ENCODE measurements at regions not wholly inside any gene's neighbourhood (a gene's known extent, or its start where the extent isn't known, plus 50 kb on each side); places are given as distances from the start of the nearest gene placed in this dataset.
"Not testable (repeated sequence)": the region's sequence is repeated elsewhere in the genome, so short reads cannot be mapped to it uniquely, and the experiment has no call there.

- not testable (repeated sequence) for H3K9me3 Mint-ChIP-seq (ENCODE audit: low read depth); H3K27me3 Mint-ChIP-seq; H3K36me3 Mint-ChIP-seq; H3K4me1 Mint-ChIP-seq (ENCODE audit: low read depth); H3K4me3 Mint-ChIP-seq; H3K27ac Mint-ChIP-seq
Measured at GRCh38 chr11:71709541-71709940, 123.5 kb upstream of the DEFB108B start.

- not testable (repeated sequence) for H3K4me1 Mint-ChIP-seq (ENCODE audit: low read depth); H3K27ac Mint-ChIP-seq
Measured at GRCh38 chr11:71710171-71710671, 122.8 kb upstream of the DEFB108B start.

DNA sequence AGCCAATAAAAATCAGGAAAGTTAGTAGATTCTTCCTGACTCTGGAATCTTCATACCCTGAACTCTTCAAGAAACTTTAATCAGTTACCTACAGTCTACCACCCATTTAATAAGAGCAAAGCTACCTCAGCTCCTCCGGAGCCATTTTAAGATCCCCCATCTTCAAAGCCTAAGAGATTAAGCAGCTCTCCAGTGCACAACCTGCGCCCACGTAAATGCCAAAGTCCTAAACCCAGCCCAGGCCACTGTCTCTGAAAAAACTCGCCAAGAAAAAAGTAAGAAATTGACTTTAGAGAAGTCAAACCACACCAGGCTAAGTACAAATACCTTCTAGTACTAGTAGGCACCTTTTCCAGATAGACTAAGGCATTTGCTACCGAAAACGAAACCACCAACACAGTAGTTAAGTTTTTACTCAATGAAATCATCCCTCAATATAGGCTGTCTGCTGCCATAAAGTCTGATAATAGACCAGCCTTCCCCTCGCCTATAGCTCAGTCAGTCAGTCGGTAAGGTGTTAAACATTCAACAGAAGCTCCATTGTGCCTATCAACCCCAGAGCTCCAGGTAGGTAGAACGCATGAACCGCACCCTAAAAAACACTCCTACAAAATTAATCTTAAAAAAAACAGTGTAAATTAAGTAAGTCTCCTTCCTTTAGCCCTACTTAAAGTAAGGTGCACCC is 122.2 kb upstream of the DEFB108B start:
- not testable (repeated sequence) for H3K27me3 Mint-ChIP-seq; H3K4me3 Mint-ChIP-seq; H3K36me3 Mint-ChIP-seq; H3K9me3 Mint-ChIP-seq (ENCODE audit: low read depth); H3K27ac Mint-ChIP-seq; H3K4me1 Mint-ChIP-seq (ENCODE audit: low read depth)

More at GRCh38 chr11:71710171-71710671, 122.8 kb upstream of the DEFB108B start:
- H3K4me3 Mint-ChIP-seq; H3K9me3 Mint-ChIP-seq (ENCODE audit: low read depth); H3K36me3 Mint-ChIP-seq; H3K27me3 Mint-ChIP-seq: not testable (repeated sequence)

DNA sequence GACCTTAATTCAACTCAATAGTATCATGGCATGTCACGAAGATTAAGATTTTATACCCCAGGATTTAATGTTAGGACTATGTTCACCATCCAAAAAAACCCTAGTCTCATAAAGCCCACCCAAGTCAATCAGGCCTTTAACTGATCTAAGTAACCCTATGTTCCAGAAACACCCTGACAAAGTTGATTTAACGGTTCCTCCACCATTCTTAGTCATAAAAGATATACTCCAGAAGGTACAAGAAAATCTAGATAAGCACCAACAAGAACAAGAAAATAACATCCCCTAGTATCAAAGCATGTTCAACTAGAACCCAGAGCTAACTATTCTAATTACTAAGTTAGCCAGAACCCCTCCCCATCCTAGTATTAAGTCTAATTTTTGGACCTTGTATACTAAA is 120.7 kb upstream of the DEFB108B start:
- H3K27me3 Mint-ChIP-seq; H3K27ac Mint-ChIP-seq; H3K9me3 Mint-ChIP-seq (ENCODE audit: low read depth); H3K4me3 Mint-ChIP-seq; H3K4me1 Mint-ChIP-seq (ENCODE audit: low read depth); H3K36me3 Mint-ChIP-seq: not testable (repeated sequence)

- H3K27me3 Mint-ChIP-seq; H3K9me3 Mint-ChIP-seq (ENCODE audit: low read depth); H3K36me3 Mint-ChIP-seq; H3K27ac Mint-ChIP-seq; H3K4me1 Mint-ChIP-seq (ENCODE audit: low read depth); H3K4me3 Mint-ChIP-seq: not testable (repeated sequence)
Measured at GRCh38 chr11:71712846-71713245, 120.2 kb upstream of the DEFB108B start.

- H3K4me1 Mint-ChIP-seq (ENCODE audit: low read depth); H3K4me3 Mint-ChIP-seq; H3K27ac Mint-ChIP-seq; H3K9me3 Mint-ChIP-seq (ENCODE audit: low read depth); H3K36me3 Mint-ChIP-seq; H3K27me3 Mint-ChIP-seq: not testable (repeated sequence)
Measured at GRCh38 chr11:71714510-71714909, 118.5 kb upstream of the DEFB108B start.

DNA sequence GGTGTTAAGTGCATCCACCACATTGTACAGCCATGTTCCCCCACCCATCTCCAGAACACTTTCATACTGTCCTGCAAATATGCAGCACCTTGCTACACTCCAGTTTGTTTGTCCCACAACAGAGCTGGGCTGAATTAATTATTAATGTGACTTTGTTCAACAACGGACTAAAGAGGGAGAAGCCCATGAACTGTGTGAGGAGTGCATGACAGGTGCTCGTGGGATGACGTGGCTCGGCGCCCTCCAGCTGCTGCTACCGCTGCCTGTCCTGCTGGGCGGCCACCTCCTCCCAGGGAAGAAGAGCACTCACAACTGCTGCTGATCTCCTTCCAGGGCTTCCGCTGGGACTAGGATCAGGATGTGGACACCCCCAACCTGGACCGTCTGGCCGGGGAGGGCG is 111.2 kb upstream of the DEFB108B start:
- not testable (repeated sequence) for H3K36me3 Mint-ChIP-seq; H3K4me1 Mint-ChIP-seq (ENCODE audit: low read depth); H3K4me3 Mint-ChIP-seq; H3K27me3 Mint-ChIP-seq; H3K9me3 Mint-ChIP-seq (ENCODE audit: low read depth); H3K27ac Mint-ChIP-seq

- not testable (repeated sequence) for H3K4me1 Mint-ChIP-seq (ENCODE audit: low read depth); H3K36me3 Mint-ChIP-seq; H3K27ac Mint-ChIP-seq; H3K9me3 Mint-ChIP-seq (ENCODE audit: low read depth); H3K4me3 Mint-ChIP-seq; H3K27me3 Mint-ChIP-seq
Measured at GRCh38 chr11:71723991-71724390, 109.0 kb upstream of the DEFB108B start.

- H3K27me3 Mint-ChIP-seq; H3K4me3 Mint-ChIP-seq; H3K27ac Mint-ChIP-seq; H3K4me1 Mint-ChIP-seq (ENCODE audit: low read depth); H3K36me3 Mint-ChIP-seq; H3K9me3 Mint-ChIP-seq (ENCODE audit: low read depth): not testable (repeated sequence)
Measured at GRCh38 chr11:71730748-71731147, 102.3 kb upstream of the DEFB108B start.

GRCh38 chr11:71734368-71734767 is 98.6 kb upstream of the DEFB108B start:
- H3K4me1 Mint-ChIP-seq (ENCODE audit: low read depth); H3K27ac Mint-ChIP-seq; H3K9me3 Mint-ChIP-seq (ENCODE audit: low read depth); H3K4me3 Mint-ChIP-seq; H3K27me3 Mint-ChIP-seq; H3K36me3 Mint-ChIP-seq: not testable (repeated sequence)

GRCh38 chr11:71738317-71738716 is 94.7 kb upstream of the DEFB108B start:
- H3K4me3 Mint-ChIP-seq; H3K9me3 Mint-ChIP-seq (ENCODE audit: low read depth); H3K27me3 Mint-ChIP-seq; H3K27ac Mint-ChIP-seq; H3K4me1 Mint-ChIP-seq (ENCODE audit: low read depth); H3K36me3 Mint-ChIP-seq: not testable (repeated sequence)

DNA sequence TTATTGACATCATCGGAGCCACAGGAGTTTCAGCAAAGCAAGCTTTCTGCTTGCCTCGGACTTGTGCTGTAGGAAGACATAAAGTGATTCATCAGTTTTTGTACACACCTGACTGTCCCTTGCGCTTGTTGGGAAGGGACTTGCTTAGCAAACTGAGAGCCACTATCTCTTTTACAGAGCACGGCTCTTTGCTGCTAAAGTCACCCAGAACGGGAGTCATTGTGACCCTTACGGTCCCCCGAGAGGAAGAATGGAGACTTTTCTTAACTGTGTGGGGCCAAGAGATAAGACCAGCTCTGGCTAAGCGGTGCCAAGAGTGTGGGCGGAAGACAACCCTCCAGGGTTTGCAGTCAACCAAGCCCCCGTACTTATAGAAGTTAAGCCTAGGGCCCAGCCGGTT is 89.6 kb upstream of the DEFB108B start:
- not testable (repeated sequence) for H3K36me3 Mint-ChIP-seq; H3K27ac Mint-ChIP-seq; H3K27me3 Mint-ChIP-seq; H3K4me1 Mint-ChIP-seq (ENCODE audit: low read depth); H3K4me3 Mint-ChIP-seq; H3K9me3 Mint-ChIP-seq (ENCODE audit: low read depth)

DNA sequence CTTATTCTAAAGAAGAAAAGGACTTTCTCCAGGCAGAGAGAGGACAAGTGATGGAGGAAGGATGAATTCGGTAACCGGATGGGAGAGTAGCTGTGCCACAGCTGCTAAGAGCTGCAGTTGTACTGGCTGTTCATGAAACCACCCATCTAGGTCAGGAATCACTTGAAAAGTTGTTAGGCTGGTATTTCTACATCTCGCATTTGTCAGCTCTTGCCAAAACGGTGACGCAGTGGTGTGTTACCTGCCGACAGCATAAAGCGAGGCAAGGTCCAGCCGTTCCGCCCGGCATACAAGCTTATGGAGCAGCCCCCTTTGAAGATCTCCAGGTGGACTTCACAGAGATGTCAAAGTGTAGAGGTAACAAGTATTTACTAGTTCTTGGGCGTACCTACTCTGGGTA is 87.3 kb upstream of the DEFB108B start:
- not testable (repeated sequence) for H3K36me3 Mint-ChIP-seq; H3K27ac Mint-ChIP-seq; H3K4me3 Mint-ChIP-seq; H3K9me3 Mint-ChIP-seq (ENCODE audit: low read depth); H3K4me1 Mint-ChIP-seq (ENCODE audit: low read depth)
- peaks cover 13% of the 10 kb centered on the region for H3K27me3 Mint-ChIP-seq

DNA sequence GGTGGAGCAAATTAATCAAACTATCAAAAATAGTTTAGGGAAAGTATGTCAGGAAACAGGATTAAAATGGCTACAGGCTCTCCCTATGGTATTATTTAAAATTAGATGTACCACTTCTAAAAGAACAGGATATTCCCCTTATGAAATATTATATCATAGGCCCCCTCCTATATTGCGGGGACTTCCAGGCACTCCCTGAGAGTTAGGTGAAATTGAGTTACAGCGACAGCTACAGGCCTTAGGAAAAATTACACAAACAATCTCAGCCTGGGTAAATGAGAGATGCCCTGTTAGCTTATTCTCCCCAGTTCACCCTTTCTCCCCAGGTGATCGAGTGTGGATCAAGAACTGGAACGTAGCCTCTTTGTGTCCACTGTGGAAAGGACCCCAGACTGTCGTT is 86.7 kb upstream of the DEFB108B start:
- not testable (repeated sequence) for H3K36me3 Mint-ChIP-seq; H3K27ac Mint-ChIP-seq; H3K9me3 Mint-ChIP-seq (ENCODE audit: low read depth); H3K4me1 Mint-ChIP-seq (ENCODE audit: low read depth); H3K4me3 Mint-ChIP-seq
- H3K27me3 Mint-ChIP-seq = peaks cover 13% of the 10 kb centered on the region

DNA sequence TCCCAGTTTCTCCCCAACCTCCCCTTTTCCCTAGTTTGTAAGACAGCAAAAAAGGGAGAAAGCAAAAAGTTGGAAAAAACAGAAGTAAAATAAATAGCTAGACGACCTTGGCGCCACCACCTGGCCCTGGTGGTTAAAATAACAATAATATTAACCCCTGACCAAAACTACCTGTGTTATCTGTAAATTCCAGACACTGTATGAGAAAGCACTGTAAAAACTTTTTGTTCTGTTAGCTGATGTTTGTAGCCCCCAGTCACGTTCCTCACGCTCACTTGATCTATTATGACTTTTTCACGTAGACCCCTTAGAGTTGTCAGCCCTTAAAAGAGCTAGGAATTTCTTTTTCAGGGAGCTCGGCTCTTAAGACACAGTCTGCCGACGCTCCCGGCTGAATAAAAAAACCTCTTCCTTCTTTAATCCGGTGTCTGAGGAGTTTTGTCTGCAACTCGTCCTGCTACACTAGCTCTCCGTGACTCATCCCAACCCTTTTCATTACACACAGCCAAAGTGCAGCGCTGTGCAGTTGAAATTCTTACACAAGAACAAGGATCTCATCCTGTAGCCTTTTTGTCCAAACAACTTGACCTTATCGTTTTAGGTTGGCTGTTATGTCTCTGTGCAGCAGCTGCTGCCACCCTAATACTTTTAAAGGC is 83.9 kb upstream of the DEFB108B start:
- peaks cover 10% of the 10 kb centered on the region for H3K27me3 Mint-ChIP-seq
- H3K4me3 Mint-ChIP-seq; H3K36me3 Mint-ChIP-seq; H3K27ac Mint-ChIP-seq; H3K9me3 Mint-ChIP-seq (ENCODE audit: low read depth); H3K4me1 Mint-ChIP-seq (ENCODE audit: low read depth): not testable (repeated sequence)

- not testable (repeated sequence) for H3K9me3 Mint-ChIP-seq (ENCODE audit: low read depth); H3K4me1 Mint-ChIP-seq (ENCODE audit: low read depth); H3K27me3 Mint-ChIP-seq; H3K4me3 Mint-ChIP-seq; H3K27ac Mint-ChIP-seq; H3K36me3 Mint-ChIP-seq
Measured at GRCh38 chr11:71750908-71751307, 82.1 kb upstream of the DEFB108B start.

Measured in activated naive CD8-positive, alpha-beta T cell (primary cell).